ENCODE measurements at regions not wholly inside any gene's neighbourhood (a gene's known extent, or its start where the extent isn't known, plus 50 kb on each side); places are given as distances from the start of the nearest gene placed in this dataset. TPM values are rescaled to one million over a fixed set of nuclear protein-coding genes. Genes with fewer than 3 reads are reported as not detected.

Small RNA genes in the stretch of these regions (small RNA-seq; reads per million reads assigned to genes)
- gene RNU6-417P (ENCODE audit: low replicate concordance) = not detected
